ENCODE measurements at regions not wholly inside any gene's neighbourhood (a gene's known extent, or its start where the extent isn't known, plus 50 kb on each side); places are given as distances from the start of the nearest gene placed in this dataset.
"Not testable (repeated sequence)": the region's sequence is repeated elsewhere in the genome, so short reads cannot be mapped to it uniquely, and the experiment has no call there.

DNA sequence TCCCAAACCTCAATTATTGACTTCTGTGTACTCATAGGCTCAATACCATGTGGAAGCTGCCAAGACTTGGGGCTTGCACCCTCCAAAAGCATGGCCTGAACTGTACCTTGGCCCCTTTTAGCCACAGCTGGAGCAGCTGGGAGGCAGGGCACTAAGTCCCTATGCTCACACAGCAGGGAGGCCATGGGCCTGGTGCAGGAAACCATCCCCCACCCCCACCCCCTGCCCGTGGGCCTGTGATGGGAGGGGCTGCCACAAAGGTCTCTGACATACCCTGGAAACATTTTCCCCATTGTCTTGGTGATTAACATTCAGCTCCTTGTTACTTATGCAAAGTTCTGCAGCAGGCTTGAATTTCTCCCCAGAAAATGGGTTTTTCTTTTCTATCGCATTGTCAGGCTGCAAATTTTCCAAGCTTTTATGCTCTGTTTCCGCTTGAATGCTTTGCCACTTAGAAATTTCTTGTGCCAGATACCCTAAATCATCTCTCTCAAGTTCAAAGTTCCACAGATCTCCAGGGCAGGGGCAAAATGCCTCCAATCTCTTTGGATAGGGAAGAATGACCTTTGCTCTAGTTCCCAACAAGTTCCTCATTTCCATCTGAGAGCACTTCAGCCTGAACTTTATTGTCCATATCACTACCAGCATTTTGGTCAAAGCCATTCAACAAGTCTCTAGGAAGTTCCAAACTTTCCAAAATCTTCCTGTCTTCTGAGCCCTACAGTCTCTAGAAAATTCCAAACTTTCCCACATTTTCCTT, 141.8 kb downstream of the AHR start:
- not testable (repeated sequence) for DNase-seq (ENCODE audit: low read depth)

DNA sequence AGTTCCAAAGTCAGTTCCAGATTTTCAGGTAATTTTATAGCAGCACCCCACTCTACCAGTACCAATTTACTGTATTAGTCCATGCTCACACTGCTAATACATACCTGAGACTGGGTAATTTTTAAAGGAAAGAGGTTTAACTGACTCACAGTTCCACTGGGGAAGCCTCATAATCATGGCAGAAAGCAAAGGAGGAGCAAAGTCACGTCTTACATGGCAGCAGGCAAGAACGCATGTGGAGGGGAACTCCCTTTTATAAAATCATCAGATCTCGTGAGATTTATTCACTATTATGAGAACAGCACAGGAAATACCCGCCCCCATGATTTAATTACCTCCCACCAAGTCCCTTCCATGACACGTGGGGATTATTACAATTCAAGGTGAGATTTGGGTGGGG, 142.4 kb downstream of the AHR start:
- no peak for DNase-seq (ENCODE audit: low read depth)

DNA sequence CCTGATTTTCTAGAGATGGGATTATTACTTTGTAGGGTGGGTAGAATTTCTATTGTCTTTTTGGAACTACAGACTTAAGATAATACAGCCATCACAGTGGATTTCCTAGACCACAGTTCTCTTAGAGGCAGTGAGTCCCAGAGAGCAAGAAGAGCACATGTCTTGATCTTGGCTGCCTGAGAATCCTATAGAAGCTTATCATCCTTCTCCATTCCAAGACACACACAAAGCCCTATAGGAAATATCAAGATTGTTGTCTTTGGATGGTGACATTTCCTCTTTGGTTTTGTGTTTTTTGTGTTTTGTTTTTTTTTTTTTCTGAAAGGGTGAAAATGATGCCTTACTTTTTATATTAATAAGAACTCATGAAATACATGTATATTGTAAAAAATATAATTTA, 143.1 kb downstream of the AHR start:
- DNase-seq (ENCODE audit: low read depth), result no peak

DNA sequence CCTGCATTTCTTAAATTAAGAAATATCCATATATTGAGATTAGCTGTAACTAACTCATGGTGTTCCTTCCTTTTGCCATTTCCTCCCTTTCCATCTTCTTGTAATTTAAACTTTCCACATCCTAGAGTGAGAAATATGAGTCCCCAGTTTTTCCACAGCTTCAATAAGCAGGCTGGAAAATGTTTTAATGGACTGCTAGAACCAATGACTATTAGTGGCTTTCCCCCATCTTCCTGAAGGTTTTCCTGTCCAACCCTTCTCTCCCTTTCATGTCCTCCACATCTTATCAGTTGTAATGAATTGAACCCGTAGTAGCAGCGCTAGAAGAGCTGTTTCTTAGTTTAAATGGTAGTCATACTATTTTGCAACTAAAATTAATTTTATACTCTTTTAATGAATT, 145.7 kb downstream of the AHR start:
- DNase-seq (ENCODE audit: low read depth), result no peak

DNA sequence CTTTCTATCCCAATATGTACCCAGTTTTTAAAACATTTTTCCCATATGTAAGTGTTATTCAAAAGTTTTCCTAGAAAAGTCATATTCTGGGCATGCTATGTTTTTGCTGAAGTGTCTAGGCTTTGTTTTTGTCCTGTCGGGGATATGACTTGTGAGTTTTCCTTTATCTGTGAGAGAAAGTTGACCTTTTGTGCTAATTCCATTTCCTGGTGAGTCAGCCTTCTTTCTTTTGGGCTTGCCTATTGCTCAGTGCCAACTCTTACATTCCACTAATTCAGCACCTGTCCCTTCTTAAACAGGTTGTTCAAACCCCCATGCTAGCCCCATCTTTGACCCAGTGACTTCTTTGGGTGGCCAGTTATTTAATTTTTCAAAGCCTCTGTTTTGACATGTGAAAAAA, 146.2 kb downstream of the AHR start:
- DNase-seq (ENCODE audit: low read depth), result no peak

DNA sequence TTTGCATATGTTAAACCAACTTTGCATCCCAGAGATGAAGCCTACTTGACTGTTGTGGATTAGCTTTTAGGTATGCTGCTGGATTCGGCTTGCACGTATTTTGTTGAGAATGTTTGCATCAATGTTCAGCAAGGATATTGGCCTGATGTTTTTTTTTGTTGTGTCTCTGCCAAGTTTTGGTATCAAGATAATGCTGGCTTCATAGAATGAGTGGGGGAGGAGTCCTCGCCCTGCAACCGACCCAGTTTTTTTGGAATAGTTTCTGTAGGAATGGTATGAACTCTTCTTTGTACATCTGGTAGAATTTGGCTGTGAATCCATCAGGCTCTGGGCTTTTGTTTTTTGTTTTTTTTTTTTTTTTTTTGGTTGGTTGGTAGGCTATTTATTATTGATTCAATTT, 147.9 kb downstream of the AHR start:
- DNase-seq (ENCODE audit: low read depth), result no peak

DNA sequence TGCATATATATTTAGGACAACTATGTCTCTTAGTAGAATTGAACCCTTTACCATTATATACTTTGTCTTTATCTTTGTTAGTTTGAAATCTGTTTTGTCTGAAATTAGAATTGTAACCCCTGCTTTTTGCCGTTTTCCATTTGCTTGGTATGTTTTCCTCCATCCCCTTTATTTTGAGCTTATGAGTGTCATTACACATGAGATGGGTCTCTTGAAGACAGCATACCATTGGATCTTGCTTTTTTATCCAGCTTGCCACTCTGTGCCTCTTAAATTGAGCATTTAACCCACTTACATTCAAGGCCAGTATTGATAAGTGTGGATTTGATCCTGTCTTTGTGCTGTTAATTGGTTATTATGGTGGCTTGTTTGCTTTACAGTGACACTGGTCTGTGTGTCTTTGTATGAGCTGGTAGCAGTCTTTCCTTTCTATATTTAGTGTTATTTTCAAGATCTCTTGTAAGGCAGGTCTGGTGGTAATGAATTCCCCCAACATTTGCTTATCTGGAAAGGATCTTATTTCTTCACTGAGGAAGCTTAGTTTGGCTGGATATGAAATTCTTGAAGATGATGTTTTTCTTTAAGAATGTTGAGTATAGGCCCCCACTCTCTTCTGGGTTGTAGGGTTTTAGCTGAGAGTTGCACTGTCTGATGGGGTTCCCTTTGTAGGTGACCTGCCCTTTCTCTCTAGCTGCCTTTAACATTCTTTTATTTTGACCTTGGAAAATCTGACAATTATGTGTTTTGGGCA, 149.5 kb downstream of the AHR start:
- no peak for DNase-seq (ENCODE audit: low read depth)

DNA sequence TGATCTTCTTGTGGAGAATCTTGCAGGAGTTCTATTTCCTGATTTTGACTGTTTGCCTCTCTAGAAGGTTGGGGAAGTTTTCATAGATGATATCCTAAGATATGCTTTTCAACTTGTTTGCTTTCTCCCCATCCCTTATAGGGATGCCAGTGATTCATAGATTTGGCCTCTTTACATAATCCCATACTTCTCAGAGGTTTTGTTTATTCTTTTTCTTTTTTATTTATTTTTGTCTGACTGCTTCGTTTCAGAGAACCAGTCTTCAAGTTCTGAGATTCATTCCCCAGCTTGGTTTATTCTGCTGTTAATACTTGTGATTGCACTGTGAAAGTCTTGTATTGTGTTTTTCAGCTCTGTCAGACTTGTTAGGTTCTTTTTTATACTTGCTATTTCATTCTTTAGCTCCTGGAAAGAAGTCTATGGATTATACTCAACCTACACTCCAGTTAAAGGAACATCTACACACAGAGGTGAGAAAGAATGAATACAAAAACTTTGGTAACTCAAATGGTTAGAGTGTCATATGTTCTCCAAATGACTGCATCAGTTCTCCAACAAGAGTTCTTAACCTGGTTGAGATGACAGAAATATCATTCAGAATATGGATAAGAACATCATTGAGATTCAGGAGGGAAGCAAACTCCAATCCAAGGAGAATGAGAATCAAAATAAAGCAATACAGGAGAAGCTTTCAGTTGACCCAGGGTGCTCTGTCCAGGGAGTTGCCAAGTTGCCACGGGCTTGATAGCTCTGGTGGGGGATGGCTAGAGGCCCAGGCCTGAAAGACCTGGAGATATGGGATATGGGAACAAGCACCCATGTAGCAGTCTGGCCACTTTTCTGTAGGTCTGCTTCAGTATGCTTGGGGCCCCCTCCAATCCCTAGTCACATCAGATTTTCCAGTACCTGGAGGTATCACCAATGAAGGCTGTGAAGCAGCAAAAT, 150.3 kb downstream of the AHR start:
- no peak for DNase-seq (ENCODE audit: low read depth)

DNA sequence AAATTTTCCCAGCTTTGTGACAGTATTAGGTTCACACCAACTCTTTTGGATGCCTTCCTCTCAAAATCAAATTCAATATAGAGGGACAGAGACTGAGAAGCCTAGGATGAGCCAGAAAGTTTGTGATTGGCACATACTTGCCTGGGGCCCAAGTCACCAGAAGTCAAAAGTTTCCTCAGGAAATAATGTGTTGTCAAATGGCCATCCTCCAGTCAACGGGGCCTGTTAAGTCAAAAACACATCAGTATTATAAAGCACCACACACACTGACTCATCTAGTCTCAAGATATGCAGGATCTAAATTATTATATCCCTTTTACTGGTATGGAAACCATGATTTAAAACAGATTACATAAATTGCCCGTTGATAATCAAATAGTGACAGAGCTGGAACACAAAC, 158.1 kb downstream of the AHR start:
- DNase-seq (ENCODE audit: low read depth), result no peak

DNA sequence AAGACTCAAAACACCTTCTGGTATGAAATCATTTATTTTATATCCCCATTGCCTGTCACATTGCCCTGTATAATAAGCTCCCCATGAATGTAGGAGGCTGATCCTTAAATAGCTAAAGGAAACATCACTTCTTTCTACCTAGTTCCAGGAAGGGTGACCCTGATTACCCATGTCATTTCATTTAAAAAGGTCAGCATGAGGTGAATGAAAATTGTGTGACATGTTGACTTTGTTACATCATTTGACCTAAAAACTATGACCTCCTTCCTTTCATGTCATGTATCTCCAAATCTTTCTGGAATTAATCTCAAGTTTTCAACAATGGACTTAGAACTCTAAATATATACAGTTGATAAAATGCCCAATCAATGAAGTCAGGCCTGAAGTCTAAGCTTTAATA, 161.5 kb downstream of the AHR start:
- no peak for DNase-seq (ENCODE audit: low read depth)

DNA sequence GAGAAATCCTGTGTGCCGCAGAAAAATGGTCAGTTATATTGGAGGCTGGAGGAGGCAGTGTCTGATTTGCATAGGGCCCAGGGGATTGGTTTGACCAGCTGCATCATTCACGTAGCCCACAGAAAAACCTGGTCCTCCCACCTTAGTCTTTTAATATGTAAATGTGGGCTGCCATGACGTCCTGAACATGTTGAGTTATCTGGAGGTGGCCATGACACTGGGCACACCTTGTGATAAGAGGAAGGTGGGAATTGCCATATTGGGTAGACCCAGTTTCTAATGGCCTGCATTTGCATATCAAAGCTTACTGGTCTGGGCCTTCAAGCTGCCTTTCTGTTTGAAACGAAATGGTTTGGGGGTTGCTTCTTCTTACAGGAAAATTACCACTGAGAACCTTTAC, 162.2 kb downstream of the AHR start:
- no peak for DNase-seq (ENCODE audit: low read depth)

DNA sequence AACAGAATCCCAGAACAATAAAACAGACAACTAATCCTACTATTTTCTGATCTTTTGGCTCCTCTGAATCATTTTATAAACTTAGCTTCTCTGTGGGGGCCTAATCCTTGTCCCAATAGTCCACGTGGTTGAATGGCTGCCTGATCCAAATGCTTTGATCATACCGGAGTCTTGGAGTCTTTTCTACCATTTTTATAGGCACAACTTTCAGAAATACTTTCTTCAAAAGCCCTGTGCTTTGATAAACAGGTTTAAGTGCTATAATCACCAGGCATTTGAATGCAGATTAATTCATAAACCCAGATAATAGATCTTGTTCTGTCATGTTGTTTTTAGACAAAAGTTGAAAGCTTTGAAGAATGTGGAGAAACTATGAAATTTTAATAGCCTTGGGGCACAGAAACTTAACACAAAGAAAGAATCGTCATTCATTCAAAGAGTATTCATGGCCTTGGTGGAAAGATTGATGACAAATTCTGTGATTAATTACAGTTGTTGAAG, 163.7 kb downstream of the AHR start:
- no peak for DNase-seq (ENCODE audit: low read depth)

DNA sequence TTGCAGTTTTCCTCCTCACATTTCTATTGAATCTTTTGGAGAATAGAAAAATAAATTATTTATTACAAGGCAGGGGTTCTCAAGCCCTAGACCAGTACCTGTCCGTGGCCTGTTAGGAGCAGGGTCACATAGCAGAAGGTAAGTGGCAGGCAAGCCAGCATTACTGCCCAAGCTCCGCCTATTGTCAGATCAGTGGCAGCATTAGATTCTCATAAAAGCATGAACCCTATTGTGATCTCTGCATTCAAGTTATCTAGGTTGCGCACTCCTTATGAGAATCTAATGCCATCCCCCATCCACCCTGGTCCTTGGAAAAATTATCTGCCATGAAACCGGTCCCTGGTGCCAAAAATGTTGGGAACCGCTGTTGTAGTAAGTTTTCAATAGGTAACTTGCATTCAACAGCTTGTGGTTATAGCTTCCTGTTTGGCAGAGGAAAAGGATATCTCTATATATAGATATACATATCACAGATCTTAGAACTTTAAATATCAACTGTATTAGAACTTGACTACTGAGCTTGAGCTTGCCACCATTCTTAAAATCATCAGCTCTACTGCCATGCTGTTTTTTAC, 165.1 kb downstream of the AHR start:
- no peak for DNase-seq (ENCODE audit: low read depth)

DNA sequence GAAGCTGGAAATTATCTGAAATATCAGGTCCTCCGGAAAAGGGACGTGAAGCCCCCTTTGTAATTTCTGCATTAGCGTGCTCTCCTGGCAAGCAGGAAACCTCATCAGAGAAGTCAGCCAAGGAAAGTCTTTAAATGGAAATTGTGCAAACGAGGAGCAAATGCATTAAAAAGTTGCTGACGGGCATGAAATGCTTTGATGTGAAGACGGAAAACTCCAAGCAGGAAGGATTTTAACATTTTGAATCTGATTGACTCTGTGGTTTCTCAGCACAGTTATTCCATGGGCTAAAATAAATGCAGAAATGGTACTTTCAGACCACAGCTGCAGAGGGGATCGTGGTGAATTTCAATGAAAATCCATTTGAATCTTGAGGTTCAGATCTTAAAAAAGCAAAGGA, 167.8 kb downstream of the AHR start:
- no peak for DNase-seq (ENCODE audit: low read depth)

DNA sequence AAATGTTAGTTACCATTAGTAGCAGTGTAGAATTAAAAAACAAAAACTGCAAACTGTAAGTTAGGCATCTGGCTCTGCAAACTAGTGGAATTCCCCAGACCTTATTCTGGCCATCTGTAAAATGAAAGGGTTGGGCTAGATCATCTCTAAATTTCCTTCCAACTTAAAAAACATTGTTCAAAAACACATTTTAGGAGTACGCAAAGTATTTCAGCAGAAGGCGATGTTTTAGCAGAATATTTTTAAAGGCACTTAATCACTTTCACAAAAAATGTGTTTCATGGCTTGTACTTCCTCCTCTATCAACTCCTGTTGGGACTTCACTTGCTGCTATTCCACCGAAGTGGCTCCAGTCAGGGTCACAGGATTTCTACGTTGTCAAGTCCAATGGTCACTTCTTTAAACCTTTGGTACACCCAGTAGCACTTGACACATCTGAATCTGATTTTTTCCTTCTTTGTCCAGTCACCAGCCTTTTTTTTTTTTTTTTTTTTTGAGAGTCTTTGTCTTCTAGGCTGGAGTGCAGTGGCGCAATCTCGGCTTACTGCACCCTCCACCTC, 169.0 kb downstream of the AHR start:
- no peak for DNase-seq (ENCODE audit: low read depth)

DNA sequence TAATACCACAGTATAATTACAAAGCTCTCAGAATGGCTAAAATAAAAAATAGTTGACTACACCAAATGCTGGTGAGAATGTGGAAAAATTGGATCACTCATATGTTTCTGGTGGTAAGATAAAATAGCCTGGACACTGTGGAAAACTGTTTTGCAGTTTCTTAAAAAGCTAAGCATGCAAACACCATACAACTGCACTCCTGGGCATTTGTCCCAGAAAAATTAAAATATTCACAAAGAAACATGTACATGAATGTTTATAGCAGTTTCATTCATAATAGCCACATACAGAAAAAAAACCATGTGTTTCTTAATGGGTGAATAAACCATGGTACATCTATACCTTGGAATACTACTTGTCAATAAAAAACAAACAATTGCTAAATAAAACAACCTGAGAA, 172.9 kb downstream of the AHR start:
- DNase-seq (ENCODE audit: low read depth), result no peak

DNA sequence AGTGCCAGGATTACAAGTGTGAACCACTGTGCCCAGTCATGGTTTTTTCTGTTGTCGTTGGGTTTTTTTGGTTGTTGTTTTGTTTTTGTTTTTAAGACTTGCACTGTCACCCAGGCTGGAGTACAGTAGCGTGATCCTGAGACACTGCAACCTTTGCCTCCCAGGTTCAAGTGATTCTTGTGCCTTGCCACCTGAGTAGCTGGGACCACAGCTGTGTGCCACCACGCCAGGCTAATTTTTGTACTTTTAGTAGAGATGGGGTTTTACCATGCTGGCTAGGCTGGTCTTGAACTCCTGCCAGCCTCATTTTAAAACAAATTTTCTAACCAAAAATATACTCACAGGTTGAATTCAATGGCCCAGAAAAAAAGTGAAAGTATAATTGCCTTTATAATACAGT, 174.1 kb downstream of the AHR start:
- no peak for DNase-seq (ENCODE audit: low read depth)

DNA sequence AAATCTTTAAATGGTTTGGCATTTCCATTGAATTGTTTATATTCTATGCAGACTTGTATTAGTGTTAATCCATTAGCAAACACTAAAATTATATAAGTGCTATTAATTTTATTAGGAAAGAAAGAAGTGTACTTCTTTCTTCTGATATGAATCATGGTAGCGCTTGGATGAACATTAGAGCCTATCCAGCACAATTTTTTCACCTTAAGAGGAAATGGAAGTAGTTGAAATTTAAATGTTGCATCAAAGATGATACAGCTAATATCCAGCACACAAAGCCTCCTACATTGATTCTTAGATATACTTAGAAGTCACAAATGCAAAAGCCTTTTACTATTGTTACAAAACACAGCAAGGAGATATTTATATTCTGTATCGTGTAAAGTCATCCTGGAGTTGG, 174.5 kb downstream of the AHR start:
- DNase-seq (ENCODE audit: low read depth), result no peak

DNA sequence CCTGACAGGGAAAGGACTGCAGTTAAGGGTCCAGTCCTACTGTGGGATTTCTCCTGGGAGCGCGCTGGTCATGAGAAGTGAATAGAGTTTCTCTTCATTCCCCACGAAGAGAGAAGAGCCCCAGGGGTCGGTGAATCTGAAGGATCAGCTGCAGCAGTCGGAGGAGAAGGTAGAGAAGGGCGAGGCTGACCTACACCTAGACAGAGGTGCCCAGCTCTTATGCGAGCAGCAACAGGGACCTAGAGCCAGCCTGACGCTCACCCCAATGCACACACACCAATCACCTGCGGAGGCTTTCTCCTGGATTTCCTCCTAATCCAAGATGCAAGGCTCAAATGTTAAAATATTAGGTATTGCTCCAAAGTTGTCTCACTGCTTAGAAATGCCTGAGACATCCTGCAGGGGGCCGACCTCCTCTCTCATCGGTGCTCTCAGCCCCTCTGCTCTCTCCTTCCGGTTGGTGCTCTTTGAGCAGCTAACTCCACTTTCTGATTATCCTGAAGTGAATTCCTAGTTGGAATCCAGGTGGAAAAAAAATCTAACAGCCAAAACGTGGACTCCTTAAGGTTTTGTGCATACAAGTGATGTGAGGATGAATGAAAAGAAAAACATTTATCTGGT, 176.4 kb downstream of the AHR start:
- DNase-seq (ENCODE audit: low read depth), result no peak

DNA sequence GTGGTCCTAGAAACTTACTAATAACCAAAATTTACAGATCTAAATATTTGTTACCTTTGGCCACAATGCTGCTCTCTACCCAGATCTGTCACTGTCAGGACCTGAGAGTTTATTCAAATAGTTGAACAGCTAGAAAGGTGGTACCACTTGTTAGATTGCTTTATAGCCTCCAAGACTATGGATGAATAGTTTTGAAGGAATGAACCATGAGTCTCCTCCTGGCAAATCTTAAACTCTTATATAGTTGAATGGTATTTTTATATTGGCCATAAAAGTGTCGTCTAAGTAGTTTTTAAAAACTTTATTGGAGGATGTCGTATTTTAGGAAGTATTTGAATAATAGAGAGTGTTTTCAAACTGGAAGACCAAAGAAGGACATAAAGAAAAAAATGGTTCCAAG, 178.7 kb downstream of the AHR start:
- DNase-seq (ENCODE audit: low read depth), result no peak

DNA sequence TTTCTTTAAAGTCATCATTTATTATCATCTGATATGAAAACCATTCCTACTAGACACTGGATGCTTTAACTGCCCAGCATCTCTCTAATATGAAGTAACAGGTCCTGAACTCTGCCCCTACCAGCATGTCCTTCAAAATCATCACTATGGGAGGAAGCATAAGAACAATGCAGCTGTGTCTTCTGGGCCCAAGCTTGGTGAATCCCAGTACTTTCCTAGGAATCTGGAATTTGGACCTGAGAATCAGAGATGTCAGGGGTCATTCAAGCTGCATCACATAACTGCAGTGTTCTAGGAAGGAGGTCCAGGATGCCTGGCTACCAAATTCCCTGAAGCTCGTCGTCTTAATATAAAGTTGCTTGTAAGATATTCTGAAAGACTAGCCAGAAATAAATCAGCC, 182.7 kb downstream of the AHR start:
- no peak for DNase-seq (ENCODE audit: low read depth)

Measured in CMK (cell line).